ENCODE measurements at regions not wholly inside any gene's neighbourhood (a gene's known extent, or its start where the extent isn't known, plus 50 kb on each side); places are given as distances from the start of the nearest gene placed in this dataset.

GRCh38 chr15:70486012-70486411 lies 277.3 kb downstream of the UACA start:
- Histone ChIP-seq H3K9me3 (ENCODE audit: control insufficient read depth in 2 of 2, low read length in 2 of 2) (no peaks in the 10 kb centered on the region), H3K27me3 (ENCODE audit: control insufficient read depth in 2 of 2, insufficient read depth in 2 of 2, low read length in 2 of 2) (no peaks in the 10 kb centered on the region), H3K4me3 (ENCODE audit: low read length in 2 of 2) (no peak overlapping the region)

GRCh38 chr15:70484993-70485392 lies 278.4 kb downstream of the UACA start:
- H3K4me1 ChIP-seq (ENCODE audit: control insufficient read depth in 2 of 2, insufficient read depth in 2 of 2, low read length in 2 of 2) = peaks cover 0 to 5% of the 10 kb centered on the region in 2 donors
- H3K9ac ChIP-seq (ENCODE audit: low read depth in 1 of 2, low read length in 2 of 2) = no peak overlapping the region
- H3K36me3 ChIP-seq (ENCODE audit: control insufficient read depth in 2 of 2, insufficient read depth in 2 of 2, low read length in 2 of 2) = no peaks in the 10 kb centered on the region
- H3K4me3 ChIP-seq (ENCODE audit: low read length in 2 of 2) = no peak overlapping the region
- H3K27me3 ChIP-seq (ENCODE audit: control insufficient read depth in 2 of 2, insufficient read depth in 2 of 2, low read length in 2 of 2) = no peaks in the 10 kb centered on the region
- no peak overlapping the region for H3K27ac ChIP-seq (ENCODE audit: low read depth in 2 of 2, low read length in 2 of 2)
- H3K9me3 ChIP-seq (ENCODE audit: control insufficient read depth in 2 of 2, low read length in 2 of 2) = no peaks in the 10 kb centered on the region

More at GRCh38 chr15:70486012-70486411, 277.3 kb downstream of the UACA start:
- H3K27ac ChIP-seq (ENCODE audit: low read depth in 2 of 2, low read length in 2 of 2) = no peak overlapping the region
- H3K36me3 ChIP-seq (ENCODE audit: control insufficient read depth in 2 of 2, insufficient read depth in 2 of 2, low read length in 2 of 2) = no peaks in the 10 kb centered on the region
- peaks cover 0 to 6% of the 10 kb centered on the region in 2 donors for H3K4me1 ChIP-seq (ENCODE audit: control insufficient read depth in 2 of 2, insufficient read depth in 2 of 2, low read length in 2 of 2)
- H3K9ac ChIP-seq (ENCODE audit: low read depth in 1 of 2, low read length in 2 of 2) = no peak overlapping the region

DNA sequence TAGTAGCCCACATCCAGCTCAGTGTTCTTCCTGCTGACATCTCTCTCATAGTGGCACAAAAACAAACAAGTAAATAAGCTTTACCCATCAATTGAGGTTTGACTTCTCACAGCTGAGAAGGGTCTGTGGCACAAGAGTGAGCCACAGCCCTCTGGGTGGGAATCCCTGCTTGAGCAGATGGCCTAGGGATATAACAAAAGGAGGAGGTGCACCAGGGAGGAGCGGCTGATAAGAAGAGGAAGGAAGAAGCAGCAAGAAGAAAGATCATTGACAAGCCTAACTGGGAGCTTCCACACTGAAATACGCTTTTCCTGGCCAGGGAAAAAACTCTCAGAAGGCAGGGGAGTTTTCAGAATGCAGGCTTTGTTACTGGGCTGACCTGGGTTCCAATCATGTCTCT lies 279.8 kb downstream of the UACA start:
- no peak overlapping the region for H3K27ac ChIP-seq (ENCODE audit: low read depth in 2 of 2, low read length in 2 of 2)
- no peaks in the 10 kb centered on the region for H3K9me3 ChIP-seq (ENCODE audit: control insufficient read depth in 2 of 2, low read length in 2 of 2)
- H3K36me3 ChIP-seq (ENCODE audit: control insufficient read depth in 2 of 2, insufficient read depth in 2 of 2, low read length in 2 of 2) = no peaks in the 10 kb centered on the region
- no peak overlapping the region for H3K4me3 ChIP-seq (ENCODE audit: low read length in 2 of 2)
- no peak overlapping the region for H3K9ac ChIP-seq (ENCODE audit: low read depth in 1 of 2, low read length in 2 of 2)
- H3K4me1 ChIP-seq (ENCODE audit: control insufficient read depth in 2 of 2, insufficient read depth in 2 of 2, low read length in 2 of 2) = peaks cover 0 to 5% of the 10 kb centered on the region in 2 donors
- H3K27me3 ChIP-seq (ENCODE audit: control insufficient read depth in 2 of 2, insufficient read depth in 2 of 2, low read length in 2 of 2) = no peaks in the 10 kb centered on the region

- H3K36me3 ChIP-seq (ENCODE audit: control insufficient read depth in 2 of 2, insufficient read depth in 2 of 2, low read length in 2 of 2) = no peaks in the 10 kb centered on the region
- H3K27ac ChIP-seq (ENCODE audit: low read depth in 2 of 2, low read length in 2 of 2) = no peak overlapping the region
- H3K4me1 ChIP-seq (ENCODE audit: control insufficient read depth in 2 of 2, insufficient read depth in 2 of 2, low read length in 2 of 2) = peaks cover 2% of the 10 kb centered on the region in 2 donors
- H3K27me3 ChIP-seq (ENCODE audit: control insufficient read depth in 2 of 2, insufficient read depth in 2 of 2, low read length in 2 of 2) = no peaks in the 10 kb centered on the region
- H3K9me3 ChIP-seq (ENCODE audit: control insufficient read depth in 2 of 2, low read length in 2 of 2) = no peaks in the 10 kb centered on the region
- H3K4me3 ChIP-seq (ENCODE audit: low read length in 2 of 2) = no peak overlapping the region
- H3K9ac ChIP-seq (ENCODE audit: low read depth in 1 of 2, low read length in 2 of 2) = no peak overlapping the region
Observed at GRCh38 chr15:70480196-70480856, 283.0 kb downstream of the UACA start.

- no peak overlapping the region for H3K9ac ChIP-seq (ENCODE audit: low read depth in 1 of 2, low read length in 2 of 2)
- no peak overlapping the region for H3K27ac ChIP-seq (ENCODE audit: low read depth in 2 of 2, low read length in 2 of 2)
- H3K27me3 ChIP-seq (ENCODE audit: control insufficient read depth in 2 of 2, insufficient read depth in 2 of 2, low read length in 2 of 2) = no peaks in the 10 kb centered on the region
- no peaks in the 10 kb centered on the region for H3K36me3 ChIP-seq (ENCODE audit: control insufficient read depth in 2 of 2, insufficient read depth in 2 of 2, low read length in 2 of 2)
- peaks cover 2% of the 10 kb centered on the region in 2 donors for H3K4me1 ChIP-seq (ENCODE audit: control insufficient read depth in 2 of 2, insufficient read depth in 2 of 2, low read length in 2 of 2)
- H3K9me3 ChIP-seq (ENCODE audit: control insufficient read depth in 2 of 2, low read length in 2 of 2) = no peaks in the 10 kb centered on the region
- H3K4me3 ChIP-seq (ENCODE audit: low read length in 2 of 2) = no peak overlapping the region
Observed at GRCh38 chr15:70479785-70480184, 283.6 kb downstream of the UACA start.

- no peaks in the 10 kb centered on the region for H3K9me3 ChIP-seq (ENCODE audit: control insufficient read depth in 2 of 2, low read length in 2 of 2)
- peaks cover 4 to 5% of the 10 kb centered on the region in 2 donors for H3K4me1 ChIP-seq (ENCODE audit: control insufficient read depth in 2 of 2, insufficient read depth in 2 of 2, low read length in 2 of 2)
- H3K27ac ChIP-seq (ENCODE audit: low read depth in 2 of 2, low read length in 2 of 2) = peak overlapping the region in 1 of 2 donors; percentile 38
- no peaks in the 10 kb centered on the region for H3K27me3 ChIP-seq (ENCODE audit: control insufficient read depth in 2 of 2, insufficient read depth in 2 of 2, low read length in 2 of 2)
- H3K4me3 ChIP-seq (ENCODE audit: low read length in 2 of 2) = no peak overlapping the region
- H3K36me3 ChIP-seq (ENCODE audit: control insufficient read depth in 2 of 2, insufficient read depth in 2 of 2, low read length in 2 of 2) = no peaks in the 10 kb centered on the region
- H3K9ac ChIP-seq (ENCODE audit: low read depth in 1 of 2, low read length in 2 of 2) = no peak overlapping the region
Observed at GRCh38 chr15:70479056-70479455, 284.3 kb downstream of the UACA start.

GRCh38 chr15:70478251-70478990 lies 284.9 kb downstream of the UACA start:
- Histone ChIP-seq H3K27ac (ENCODE audit: low read depth in 2 of 2, low read length in 2 of 2) (peak overlapping the region in 1 of 2 donors; percentile 38), H3K4me1 (ENCODE audit: control insufficient read depth in 2 of 2, insufficient read depth in 2 of 2, low read length in 2 of 2) (peaks cover 4 to 5% of the 10 kb centered on the region in 2 donors), H3K9me3 (ENCODE audit: control insufficient read depth in 2 of 2, low read length in 2 of 2) (no peaks in the 10 kb centered on the region), H3K9ac (ENCODE audit: low read depth in 1 of 2, low read length in 2 of 2) (no peak overlapping the region), H3K4me3 (ENCODE audit: low read length in 2 of 2) (no peak overlapping the region), H3K27me3 (ENCODE audit: control insufficient read depth in 2 of 2, insufficient read depth in 2 of 2, low read length in 2 of 2) (no peaks in the 10 kb centered on the region), H3K36me3 (ENCODE audit: control insufficient read depth in 2 of 2, insufficient read depth in 2 of 2, low read length in 2 of 2) (no peaks in the 10 kb centered on the region)

DNA sequence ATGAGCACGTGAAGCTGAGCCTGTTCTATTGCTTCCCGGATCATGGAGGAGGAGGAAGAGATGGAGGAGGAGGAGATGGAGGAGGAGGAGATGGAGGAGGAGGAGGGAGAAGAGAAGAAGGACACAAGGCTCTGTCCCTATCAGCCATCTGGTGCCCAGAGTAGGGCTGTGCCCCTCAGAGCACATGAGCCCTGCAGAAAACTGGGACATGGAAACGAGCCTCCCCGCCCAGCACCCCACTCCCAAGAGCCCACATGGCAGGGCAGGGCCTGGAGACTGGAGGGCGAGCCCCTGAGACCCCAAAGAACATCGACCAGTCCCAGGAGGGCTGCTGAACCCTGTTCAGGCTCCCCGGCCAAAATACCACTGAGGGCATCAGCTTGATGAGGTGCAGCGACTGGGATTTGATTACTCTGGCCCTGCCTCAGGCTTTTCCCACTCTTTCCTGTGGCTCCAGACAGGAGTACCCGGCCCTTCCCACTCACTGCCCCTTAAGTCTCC lies 285.6 kb downstream of the UACA start:
- no peaks in the 10 kb centered on the region for H3K9me3 ChIP-seq (ENCODE audit: control insufficient read depth in 2 of 2, low read length in 2 of 2)
- H3K4me1 ChIP-seq (ENCODE audit: control insufficient read depth in 2 of 2, insufficient read depth in 2 of 2, low read length in 2 of 2) = peaks cover 4 to 5% of the 10 kb centered on the region in 2 donors
- no peak overlapping the region for H3K4me3 ChIP-seq (ENCODE audit: low read length in 2 of 2)
- H3K27ac ChIP-seq (ENCODE audit: low read depth in 2 of 2, low read length in 2 of 2) = no peak overlapping the region
- no peak overlapping the region for H3K9ac ChIP-seq (ENCODE audit: low read depth in 1 of 2, low read length in 2 of 2)
- no peaks in the 10 kb centered on the region for H3K36me3 ChIP-seq (ENCODE audit: control insufficient read depth in 2 of 2, insufficient read depth in 2 of 2, low read length in 2 of 2)
- H3K27me3 ChIP-seq (ENCODE audit: control insufficient read depth in 2 of 2, insufficient read depth in 2 of 2, low read length in 2 of 2) = no peaks in the 10 kb centered on the region

GRCh38 chr15:70476441-70476840 lies 286.9 kb downstream of the UACA start:
- Histone ChIP-seq H3K27me3 (ENCODE audit: control insufficient read depth in 2 of 2, insufficient read depth in 2 of 2, low read length in 2 of 2) (no peaks in the 10 kb centered on the region), H3K27ac (ENCODE audit: low read depth in 2 of 2, low read length in 2 of 2) (no peak overlapping the region), H3K9me3 (ENCODE audit: control insufficient read depth in 2 of 2, low read length in 2 of 2) (no peaks in the 10 kb centered on the region), H3K4me1 (ENCODE audit: control insufficient read depth in 2 of 2, insufficient read depth in 2 of 2, low read length in 2 of 2) (peaks cover 4 to 5% of the 10 kb centered on the region in 2 donors), H3K36me3 (ENCODE audit: control insufficient read depth in 2 of 2, insufficient read depth in 2 of 2, low read length in 2 of 2) (no peaks in the 10 kb centered on the region), H3K9ac (ENCODE audit: low read depth in 1 of 2, low read length in 2 of 2) (no peak overlapping the region), H3K4me3 (ENCODE audit: low read length in 2 of 2) (no peak overlapping the region)

- no peak overlapping the region for H3K4me3 ChIP-seq (ENCODE audit: low read length in 2 of 2)
- no peaks in the 10 kb centered on the region for H3K36me3 ChIP-seq (ENCODE audit: control insufficient read depth in 2 of 2, insufficient read depth in 2 of 2, low read length in 2 of 2)
- peak overlapping the region in 1 of 2 donors; percentile 39 for H3K27ac ChIP-seq (ENCODE audit: low read depth in 2 of 2, low read length in 2 of 2)
- H3K4me1 ChIP-seq (ENCODE audit: control insufficient read depth in 2 of 2, insufficient read depth in 2 of 2, low read length in 2 of 2) = peaks cover 4 to 5% of the 10 kb centered on the region in 2 donors
- no peaks in the 10 kb centered on the region for H3K27me3 ChIP-seq (ENCODE audit: control insufficient read depth in 2 of 2, insufficient read depth in 2 of 2, low read length in 2 of 2)
- no peaks in the 10 kb centered on the region for H3K9me3 ChIP-seq (ENCODE audit: control insufficient read depth in 2 of 2, low read length in 2 of 2)
- H3K9ac ChIP-seq (ENCODE audit: low read depth in 1 of 2, low read length in 2 of 2) = no peak overlapping the region
Observed at GRCh38 chr15:70475921-70476320, 287.4 kb downstream of the UACA start.

Data from mucosa of rectum (tissue), 2 donors.